Panc1 (cell line): ENCODE measurements at regions not wholly inside any gene's neighbourhood (a gene's known extent, or its start where the extent isn't known, plus 50 kb on each side); places are given as distances from the start of the nearest gene placed in this dataset.
"Not testable (repeated sequence)": the region's sequence is repeated elsewhere in the genome, so short reads cannot be mapped to it uniquely, and the experiment has no call there.

Source experiments
- ATAC-seq: fragments of 200-7000 bp; cut with Tn5 transposase; 2 replicates; pipeline ENCODE4 v1.9.1; 2020; ENCODE audit warnings: mild to moderate bottlenecking, moderate library complexity
- BruUV-seq: library from RNA; stranded (reverse); fragments of 400-500 nt; replicated peaks from 2 replicates; lab custom pipeline; 2021; lab: Mats Ljungman, UMichigan
- CTCF ChIA-PET: fragments of 300-600 bp; sonication (Branson Sonifier 250); formaldehyde crosslinking; loops from one replicate; lab custom pipeline; 2022; ENCODE audit warnings: antibody characterized with exemption; lab: Charles Lee
- POLR2A ChIA-PET: fragments of 300-600 bp; sonication (Branson Sonifier 250); formaldehyde crosslinking; loops from one replicate; lab custom pipeline; 2022; ENCODE audit warnings: antibody characterized with exemption; lab: Charles Lee
- DNase-seq: peaks from one replicate; pipeline ENCODE4 v3.0.0-alpha.2; 2010; ENCODE audit warnings: low read depth, low spot score
- H3K27ac ChIP-seq: 2 replicates; pipeline ENCODE4 v1.5.1; 2011; ENCODE audit warnings: mild to moderate bottlenecking, low read length, inconsistent platforms
- H3K27me3 ChIP-seq: fragments of 200-500 bp; sonication (Bioruptor generic); 2 replicates; pipeline ENCODE4 v1.6.0; 2014; ENCODE audit warnings: low read length, inconsistent platforms; ENCODE audit not compliant: control insufficient read depth, insufficient read depth
- H3K36me3 ChIP-seq: fragments of 200-500 bp; sonication (Bioruptor generic); 2 replicates; pipeline ENCODE4 v1.5.1; 2014; ENCODE audit warnings: inconsistent platforms, mild to moderate bottlenecking, low read length, moderate library complexity; ENCODE audit not compliant: control insufficient read depth, insufficient read depth
- H3K4me1 ChIP-seq: 2 replicates; pipeline ENCODE4 v1.5.1; 2011; ENCODE audit warnings: inconsistent platforms, mild to moderate bottlenecking, low read length, moderate library complexity; ENCODE audit not compliant: control insufficient read depth, insufficient read depth
- H3K4me3 ChIP-seq, 2 experiments: 2 replicates each; pipeline ENCODE4 v1.5.1; 2011 to 2012; ENCODE audit warnings: low read depth in 2 of 2, low read length in 2 of 2, mild to moderate bottlenecking in 2 of 2, inconsistent platforms in 1 of 2, moderate library complexity in 1 of 2
- H3K9me3 ChIP-seq: fragments of 200-500 bp; sonication (Bioruptor generic); 2 replicates; pipeline ENCODE4 v1.5.1; 2014; ENCODE audit warnings: low read depth, mild to moderate bottlenecking, inconsistent platforms, low read length, moderate library complexity; ENCODE audit not compliant: control insufficient read depth, insufficient read depth
- in situ Hi-C: cut with HindIII; loops from 2 replicates; pipeline ENCODE4 v1.10.0; 2016; ENCODE audit warnings: low sequenced_read_pairs, low pct_unique_long_range_greater_than_20kb
- intact Hi-C: fragments of 100-400 bp; cut with micrococcal nuclease; formaldehyde crosslinking; loops from one replicate; pipeline ENCODE4 v1.10.0; 2022; ENCODE audit not compliant: unreplicated experiment
- TF ChIP-seq, protein P1 (sequence below): fragments of 450-650 bp; IDR thresholded peaks from 2 replicates; pipeline ENCODE4 v1.5.1; 2017; ENCODE audit warnings: mild to moderate bottlenecking

DNA sequence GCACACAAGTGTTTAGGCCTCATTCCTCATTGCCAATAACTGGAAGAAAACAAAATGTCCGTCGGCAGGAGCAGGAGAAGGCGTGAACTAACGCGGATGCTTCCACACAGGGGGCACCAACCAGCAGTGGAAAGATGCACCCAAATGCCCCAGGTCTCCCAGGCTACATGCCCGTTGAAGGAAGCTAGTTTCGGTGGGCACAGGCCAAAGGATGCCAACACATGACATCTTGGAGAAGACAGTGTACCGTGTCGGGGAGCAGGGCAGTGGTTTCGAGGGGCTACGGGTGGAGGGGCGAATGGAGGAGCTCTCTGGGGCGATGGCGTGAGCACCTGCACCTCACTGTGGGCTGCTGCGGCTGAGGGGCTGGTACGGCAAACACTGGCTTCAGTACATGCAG is 64.7 kb upstream of the MUC20 start:
- ATAC-seq = not testable (repeated sequence)

DNA sequence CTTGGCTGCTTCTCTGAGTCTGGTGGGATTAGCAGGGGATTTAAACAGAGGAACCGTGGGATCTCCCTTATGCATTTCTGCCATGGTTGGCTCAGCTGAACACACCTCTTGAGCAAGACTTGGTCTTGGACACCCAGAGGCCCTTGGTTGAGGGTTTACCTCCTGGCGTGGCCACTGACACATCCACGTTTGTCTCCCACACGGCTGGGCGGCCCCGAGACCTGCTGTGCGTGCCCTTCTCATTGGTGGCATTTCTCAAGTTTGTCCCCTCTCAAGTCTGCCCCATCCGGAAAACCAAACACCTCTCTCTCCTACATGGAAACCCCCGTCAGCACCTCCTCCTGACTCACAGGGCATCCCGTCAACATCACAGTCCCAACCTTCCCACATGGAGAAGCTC is 66.0 kb upstream of the MUC20 start:
- CTCF ChIA-PET, in situ Hi-C loops, ATAC-seq, BruUV-seq, H3K27ac ChIP-seq, H3K9me3 ChIP-seq, H3K27me3 ChIP-seq, H3K36me3 ChIP-seq, POLR2A ChIA-PET, H3K4me1 ChIP-seq, DNase-seq, intact Hi-C loops, H3K4me3 ChIP-seq: not testable (repeated sequence)

More for the DNA sequence above, 64.7 kb upstream of the MUC20 start:
- in situ Hi-C loops, H3K9me3 ChIP-seq, H3K4me3 ChIP-seq, CTCF ChIA-PET, H3K27me3 ChIP-seq, intact Hi-C loops, H3K4me1 ChIP-seq, POLR2A ChIA-PET, H3K36me3 ChIP-seq, DNase-seq, H3K27ac ChIP-seq, BruUV-seq: not testable (repeated sequence)

DNA sequence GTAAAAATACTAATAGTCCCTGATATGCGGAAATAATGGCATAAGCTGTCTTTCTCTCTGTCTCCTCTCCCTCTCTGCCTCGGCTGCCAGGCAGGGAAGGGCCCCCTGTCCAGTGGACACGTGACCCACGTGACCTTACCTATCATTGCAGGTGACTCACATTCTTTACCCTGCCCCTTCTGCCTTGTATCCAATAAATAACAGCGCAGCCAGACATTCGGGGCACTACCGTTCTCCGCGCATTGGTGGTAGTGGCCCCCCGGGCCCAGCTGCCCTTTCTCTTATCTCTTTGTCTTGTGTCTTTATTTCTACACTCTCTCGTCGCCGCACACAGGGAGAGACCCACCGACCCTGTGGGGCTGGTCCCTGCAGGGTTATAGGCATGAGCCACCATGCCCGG is 66.6 kb upstream of the MUC20 start:
- CTCF ChIA-PET, H3K4me3 ChIP-seq, H3K27me3 ChIP-seq, DNase-seq, H3K4me1 ChIP-seq, H3K9me3 ChIP-seq, BruUV-seq, POLR2A ChIA-PET, intact Hi-C loops, H3K27ac ChIP-seq, ATAC-seq, in situ Hi-C loops, H3K36me3 ChIP-seq: not testable (repeated sequence)

DNA sequence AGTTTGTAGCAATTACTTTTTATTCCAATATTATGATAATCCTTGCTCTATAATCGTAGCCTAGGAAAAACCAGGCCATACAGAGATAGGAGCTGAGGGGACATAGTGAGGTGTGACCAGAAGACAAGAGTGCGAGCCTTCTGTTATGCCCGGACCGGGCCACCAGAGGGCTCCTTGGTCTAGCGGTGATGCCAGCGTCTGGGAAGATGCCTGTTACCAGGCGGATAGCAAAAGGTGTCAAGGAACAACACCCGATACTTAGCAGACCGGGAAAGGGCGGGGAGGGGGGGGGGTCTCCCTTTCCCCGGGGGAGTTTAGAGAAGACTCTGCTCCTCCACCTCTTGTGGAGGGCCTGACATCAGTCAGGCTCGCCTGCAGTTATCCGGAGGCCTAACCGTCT is 67.1 kb upstream of the MUC20 start:
- TF ChIP-seq, protein P1, sequence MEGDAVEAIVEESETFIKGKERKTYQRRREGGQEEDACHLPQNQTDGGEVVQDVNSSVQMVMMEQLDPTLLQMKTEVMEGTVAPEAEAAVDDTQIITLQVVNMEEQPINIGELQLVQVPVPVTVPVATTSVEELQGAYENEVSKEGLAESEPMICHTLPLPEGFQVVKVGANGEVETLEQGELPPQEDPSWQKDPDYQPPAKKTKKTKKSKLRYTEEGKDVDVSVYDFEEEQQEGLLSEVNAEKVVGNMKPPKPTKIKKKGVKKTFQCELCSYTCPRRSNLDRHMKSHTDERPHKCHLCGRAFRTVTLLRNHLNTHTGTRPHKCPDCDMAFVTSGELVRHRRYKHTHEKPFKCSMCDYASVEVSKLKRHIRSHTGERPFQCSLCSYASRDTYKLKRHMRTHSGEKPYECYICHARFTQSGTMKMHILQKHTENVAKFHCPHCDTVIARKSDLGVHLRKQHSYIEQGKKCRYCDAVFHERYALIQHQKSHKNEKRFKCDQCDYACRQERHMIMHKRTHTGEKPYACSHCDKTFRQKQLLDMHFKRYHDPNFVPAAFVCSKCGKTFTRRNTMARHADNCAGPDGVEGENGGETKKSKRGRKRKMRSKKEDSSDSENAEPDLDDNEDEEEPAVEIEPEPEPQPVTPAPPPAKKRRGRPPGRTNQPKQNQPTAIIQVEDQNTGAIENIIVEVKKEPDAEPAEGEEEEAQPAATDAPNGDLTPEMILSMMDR = peak; percentile 17
- H3K4me3 ChIP-seq, BruUV-seq, H3K9me3 ChIP-seq, in situ Hi-C loops, H3K27me3 ChIP-seq, H3K27ac ChIP-seq, H3K36me3 ChIP-seq, H3K4me1 ChIP-seq, CTCF ChIA-PET, POLR2A ChIA-PET, DNase-seq, intact Hi-C loops: not testable (repeated sequence)
- ATAC-seq = peak; percentile 41; the same call in 1 of the 2 replicates

DNA sequence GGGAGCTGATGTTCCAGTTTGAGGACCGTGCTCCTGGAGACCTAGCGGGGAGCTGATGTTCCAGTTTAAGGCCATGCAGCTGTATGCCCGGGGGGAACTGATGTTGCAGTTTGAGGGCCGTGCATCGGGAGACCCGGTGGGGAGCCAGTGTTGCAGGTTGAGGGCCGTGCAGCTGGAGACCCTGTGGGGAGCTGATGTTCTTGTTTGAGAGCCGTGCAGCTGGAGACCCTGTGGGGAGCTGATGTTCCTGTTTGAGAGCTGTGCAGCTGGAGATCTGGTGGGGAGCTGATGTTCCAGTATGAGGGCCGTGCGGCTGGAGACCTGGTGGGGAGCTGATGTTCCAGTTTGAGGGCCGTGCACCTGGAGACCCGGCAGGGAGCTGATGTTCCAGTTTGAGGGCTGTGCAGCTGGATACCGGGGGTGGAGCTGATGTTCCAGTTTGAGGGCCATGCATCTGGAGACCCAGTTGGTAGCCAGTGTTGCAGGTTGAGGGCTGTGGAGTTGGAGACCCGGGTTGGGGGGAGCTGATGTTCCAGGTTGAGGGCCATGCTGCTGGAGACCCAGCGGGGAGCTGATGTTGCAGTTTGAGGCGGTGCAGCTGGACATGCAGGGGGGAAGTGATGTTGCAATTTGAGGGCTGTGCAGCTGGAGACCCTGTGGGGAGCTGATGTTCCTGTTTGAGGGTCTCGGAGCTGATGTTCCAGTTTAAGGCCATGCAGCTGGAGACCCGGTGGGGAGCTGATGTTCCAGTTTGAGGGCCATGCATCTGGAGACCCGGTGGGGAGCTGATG is 64.4 kb upstream of the APOD start:
- BruUV-seq, POLR2A ChIA-PET, H3K4me3 ChIP-seq, intact Hi-C loops, DNase-seq, H3K36me3 ChIP-seq, CTCF ChIA-PET, H3K27ac ChIP-seq, ATAC-seq, H3K27me3 ChIP-seq, in situ Hi-C loops, H3K9me3 ChIP-seq, H3K4me1 ChIP-seq: not testable (repeated sequence)

DNA sequence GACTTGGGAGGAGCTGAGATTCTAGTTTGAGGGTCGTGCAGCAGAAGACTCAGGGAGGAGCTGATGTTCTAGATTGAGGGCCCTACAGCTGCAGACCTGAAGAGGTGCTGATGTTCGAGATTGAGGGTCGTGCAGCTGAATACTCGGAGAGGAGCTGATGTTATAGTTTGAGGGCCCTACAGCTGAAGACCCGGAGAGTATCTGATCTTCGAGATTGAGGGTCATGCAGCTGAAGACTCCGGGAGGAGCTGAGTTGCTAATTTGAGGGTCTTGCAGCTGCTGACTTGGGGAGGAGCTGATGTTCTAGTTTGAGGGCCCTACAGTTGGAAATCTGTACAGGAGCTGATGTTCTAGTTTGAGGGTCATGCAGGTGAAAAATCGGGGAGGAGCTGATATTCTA is 62.1 kb upstream of the APOD start:
- H3K27me3 ChIP-seq, H3K4me1 ChIP-seq, ATAC-seq, DNase-seq, H3K9me3 ChIP-seq, H3K36me3 ChIP-seq, intact Hi-C loops, CTCF ChIA-PET, in situ Hi-C loops, H3K4me3 ChIP-seq, POLR2A ChIA-PET, BruUV-seq, H3K27ac ChIP-seq: not testable (repeated sequence)

DNA sequence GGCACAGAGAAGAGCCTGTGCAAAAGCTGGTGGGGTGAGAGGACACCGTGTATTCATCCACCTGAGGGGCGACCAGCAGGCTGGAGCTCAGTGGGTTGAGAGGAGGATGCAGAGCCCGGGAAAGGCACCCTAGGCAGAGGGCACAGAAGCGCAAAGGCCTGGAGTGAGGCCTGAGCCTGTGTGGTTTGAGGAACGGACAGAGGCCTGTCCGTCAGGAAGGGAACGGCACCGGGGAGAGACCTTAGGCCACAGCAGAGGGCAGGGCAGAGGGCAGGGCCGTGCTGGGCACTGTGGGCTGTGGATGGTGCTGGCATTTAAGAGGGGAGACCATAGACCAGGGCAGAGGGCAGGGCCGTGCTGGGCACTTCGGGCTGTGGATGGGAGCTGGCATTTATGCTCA is 59.5 kb upstream of the APOD start:
- CTCF ChIA-PET, H3K9me3 ChIP-seq: not testable (repeated sequence)

More for the DNA sequence above, 59.5 kb upstream of the APOD start:
- DNase-seq, intact Hi-C loops, H3K27ac ChIP-seq, H3K27me3 ChIP-seq, POLR2A ChIA-PET, BruUV-seq, in situ Hi-C loops, H3K36me3 ChIP-seq, H3K4me1 ChIP-seq, H3K4me3 ChIP-seq, ATAC-seq: not testable (repeated sequence)
